ENCODE measurements at regions not wholly inside any gene's neighbourhood (a gene's known extent, or its start where the extent isn't known, plus 50 kb on each side); places are given as distances from the start of the nearest gene placed in this dataset.

DNA sequence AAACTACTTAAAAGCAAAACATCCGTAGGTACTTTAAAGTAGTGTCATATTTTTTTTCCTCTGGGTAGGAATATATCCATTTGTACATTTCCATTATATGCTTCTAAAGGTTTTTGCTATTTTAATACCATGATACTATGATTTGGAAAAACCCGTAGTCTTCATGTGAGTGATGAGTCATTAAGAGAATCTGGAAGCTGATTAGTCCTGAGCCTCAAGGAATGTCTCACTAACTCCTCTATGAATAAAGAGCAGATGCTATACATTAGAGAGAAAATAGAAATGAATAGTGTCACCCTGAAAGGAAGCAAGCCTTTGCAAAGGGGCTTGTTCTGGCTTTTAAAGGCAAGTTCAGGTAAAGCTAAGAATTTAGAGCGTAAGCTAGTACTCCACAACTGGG lies 432.1 kb downstream of the CCDC91 start:
- H3K27me3 ChIP-seq (ENCODE audit: control insufficient read depth, extremely low read depth, insufficient read depth, low read length), result no peaks in the 10 kb centered on the region
- FAIRE-seq (no peak), DNase-seq (ENCODE audit: low read depth, low spot score) (no peak)
- H3K9ac ChIP-seq (ENCODE audit: control insufficient read depth, extremely low read depth, insufficient read depth, low read length), result no peak overlapping the region
- H3K36me3 ChIP-seq (ENCODE audit: control insufficient read depth in 2 of 2, extremely low read depth in 1 of 2, insufficient read depth in 2 of 2, low read length in 2 of 2), result no peaks in the 10 kb centered on the region
- dilution Hi-C loops (cut with MboI; ENCODE audit: extremely low pct_ligation_motif_present, low sequenced_read_pairs), result no loop called here
- no peaks in the 10 kb centered on the region for H3K4me1 ChIP-seq (ENCODE audit: control insufficient read depth, extremely low read depth, insufficient read depth, low read length)
- H3K9me1 ChIP-seq (ENCODE audit: control insufficient read depth, extremely low read depth, insufficient read depth, low read length), result no peaks in the 10 kb centered on the region
- no peak overlapping the region for H2AFZ ChIP-seq (ENCODE audit: control insufficient read depth, low read length)
- no peaks in the 10 kb centered on the region for H3K79me2 ChIP-seq (ENCODE audit: control insufficient read depth, insufficient read depth, low read length)
- no peak overlapping the region for H3K27ac ChIP-seq (ENCODE audit: control insufficient read depth, insufficient read depth, low read length)
- H3K4me3 ChIP-seq (ENCODE audit: control insufficient read depth in 2 of 3, extremely low read depth in 1 of 3, insufficient read depth in 2 of 3, low read depth in 1 of 3, low read length in 3 of 3), result no peak overlapping the region
- no peak for TF ChIP-seq EZH2 (IDR thresholded peaks at IDR 0.05; ENCODE audit: low read length)
- TF ChIP-seq, protein P1, sequence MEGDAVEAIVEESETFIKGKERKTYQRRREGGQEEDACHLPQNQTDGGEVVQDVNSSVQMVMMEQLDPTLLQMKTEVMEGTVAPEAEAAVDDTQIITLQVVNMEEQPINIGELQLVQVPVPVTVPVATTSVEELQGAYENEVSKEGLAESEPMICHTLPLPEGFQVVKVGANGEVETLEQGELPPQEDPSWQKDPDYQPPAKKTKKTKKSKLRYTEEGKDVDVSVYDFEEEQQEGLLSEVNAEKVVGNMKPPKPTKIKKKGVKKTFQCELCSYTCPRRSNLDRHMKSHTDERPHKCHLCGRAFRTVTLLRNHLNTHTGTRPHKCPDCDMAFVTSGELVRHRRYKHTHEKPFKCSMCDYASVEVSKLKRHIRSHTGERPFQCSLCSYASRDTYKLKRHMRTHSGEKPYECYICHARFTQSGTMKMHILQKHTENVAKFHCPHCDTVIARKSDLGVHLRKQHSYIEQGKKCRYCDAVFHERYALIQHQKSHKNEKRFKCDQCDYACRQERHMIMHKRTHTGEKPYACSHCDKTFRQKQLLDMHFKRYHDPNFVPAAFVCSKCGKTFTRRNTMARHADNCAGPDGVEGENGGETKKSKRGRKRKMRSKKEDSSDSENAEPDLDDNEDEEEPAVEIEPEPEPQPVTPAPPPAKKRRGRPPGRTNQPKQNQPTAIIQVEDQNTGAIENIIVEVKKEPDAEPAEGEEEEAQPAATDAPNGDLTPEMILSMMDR (optimal IDR thresholded peaks at IDR 0.05 in 1 of 3, IDR thresholded peaks at IDR 0.05 in 1 of 3, conservative IDR thresholded peaks at IDR 0.05 in 1 of 3; ENCODE audit: extremely low read depth in 1 of 3, insufficient read depth in 2 of 3, low read length in 3 of 3), result no peak
- H3K9me3 ChIP-seq (ENCODE audit: control insufficient read depth, low read depth, low read length), result no peaks in the 10 kb centered on the region
- no peak overlapping the region for H3K4me2 ChIP-seq (ENCODE audit: control insufficient read depth, extremely low read depth, insufficient read depth, low read depth, low read length)
- H4K20me1 ChIP-seq (ENCODE audit: control insufficient read depth, extremely low read depth, insufficient read depth, low read length), result no peaks in the 10 kb centered on the region

DNA sequence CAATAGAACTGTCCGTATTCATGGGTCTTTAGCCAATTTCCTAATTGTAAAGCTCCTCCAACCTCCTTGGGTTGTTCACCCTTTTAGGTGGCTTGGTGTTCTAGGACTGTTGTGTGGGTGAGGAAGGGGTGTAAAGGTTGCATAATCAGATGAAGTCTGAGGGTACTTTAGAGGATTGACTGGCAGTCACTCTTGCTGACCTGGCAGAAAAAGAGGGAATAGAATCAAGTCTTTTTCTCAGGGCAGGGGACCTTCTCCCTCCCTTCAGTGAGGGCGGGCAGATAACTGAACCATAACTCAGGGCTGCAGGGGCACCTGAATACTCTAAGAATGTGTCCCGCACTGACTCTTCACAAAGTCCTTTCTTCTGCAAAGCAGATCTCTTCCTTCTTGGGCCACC lies 436.2 kb downstream of the CCDC91 start:
- DNase-seq (ENCODE audit: low read depth, low spot score), result no peak
- Histone ChIP-seq H4K20me1 (ENCODE audit: control insufficient read depth, extremely low read depth, insufficient read depth, low read length) (no peaks in the 10 kb centered on the region), H3K27ac (ENCODE audit: control insufficient read depth, insufficient read depth, low read length) (no peak overlapping the region), H3K9me3 (ENCODE audit: control insufficient read depth, low read depth, low read length) (no peaks in the 10 kb centered on the region), H3K9ac (ENCODE audit: control insufficient read depth, extremely low read depth, insufficient read depth, low read length) (no peak overlapping the region), H3K9me1 (ENCODE audit: control insufficient read depth, extremely low read depth, insufficient read depth, low read length) (no peaks in the 10 kb centered on the region), H3K4me2 (ENCODE audit: control insufficient read depth, extremely low read depth, insufficient read depth, low read depth, low read length) (no peak overlapping the region), H3K4me1 (ENCODE audit: control insufficient read depth, extremely low read depth, insufficient read depth, low read length) (no peaks in the 10 kb centered on the region), H2AFZ (ENCODE audit: control insufficient read depth, low read length) (no peak overlapping the region), H3K79me2 (ENCODE audit: control insufficient read depth, insufficient read depth, low read length) (no peaks in the 10 kb centered on the region), H3K36me3 (ENCODE audit: control insufficient read depth in 2 of 2, extremely low read depth in 1 of 2, insufficient read depth in 2 of 2, low read length in 2 of 2) (no peaks in the 10 kb centered on the region), H3K27me3 (ENCODE audit: control insufficient read depth, extremely low read depth, insufficient read depth, low read length) (no peaks in the 10 kb centered on the region), H3K4me3 (ENCODE audit: control insufficient read depth in 2 of 3, extremely low read depth in 1 of 3, insufficient read depth in 2 of 3, low read depth in 1 of 3, low read length in 3 of 3) (no peak overlapping the region)
- TF ChIP-seq, protein P1 (optimal IDR thresholded peaks at IDR 0.05 in 1 of 3, IDR thresholded peaks at IDR 0.05 in 1 of 3, conservative IDR thresholded peaks at IDR 0.05 in 1 of 3; ENCODE audit: extremely low read depth in 1 of 3, insufficient read depth in 2 of 3, low read length in 3 of 3), result no peak
- no peak for TF ChIP-seq EZH2 (IDR thresholded peaks at IDR 0.05; ENCODE audit: low read length)
- FAIRE-seq, result no peak
- dilution Hi-C loops (cut with MboI; ENCODE audit: extremely low pct_ligation_motif_present, low sequenced_read_pairs), result no loop called here

Measured in keratinocyte (primary cell).